Renal pelvis (tissue), 1 donor: ENCODE measurements at regions not wholly inside any gene's neighbourhood (a gene's known extent, or its start where the extent isn't known, plus 50 kb on each side); places are given as distances from the start of the nearest gene placed in this dataset.

Experiments used
- DNase-seq: peaks from one replicate; pipeline ENCODE4 v3.0.0-alpha.2; 2013

- no peak for DNase-seq
Measured at GRCh38 chr11:19368726-19369375, 128.1 kb upstream of the E2F8 start.

DNA sequence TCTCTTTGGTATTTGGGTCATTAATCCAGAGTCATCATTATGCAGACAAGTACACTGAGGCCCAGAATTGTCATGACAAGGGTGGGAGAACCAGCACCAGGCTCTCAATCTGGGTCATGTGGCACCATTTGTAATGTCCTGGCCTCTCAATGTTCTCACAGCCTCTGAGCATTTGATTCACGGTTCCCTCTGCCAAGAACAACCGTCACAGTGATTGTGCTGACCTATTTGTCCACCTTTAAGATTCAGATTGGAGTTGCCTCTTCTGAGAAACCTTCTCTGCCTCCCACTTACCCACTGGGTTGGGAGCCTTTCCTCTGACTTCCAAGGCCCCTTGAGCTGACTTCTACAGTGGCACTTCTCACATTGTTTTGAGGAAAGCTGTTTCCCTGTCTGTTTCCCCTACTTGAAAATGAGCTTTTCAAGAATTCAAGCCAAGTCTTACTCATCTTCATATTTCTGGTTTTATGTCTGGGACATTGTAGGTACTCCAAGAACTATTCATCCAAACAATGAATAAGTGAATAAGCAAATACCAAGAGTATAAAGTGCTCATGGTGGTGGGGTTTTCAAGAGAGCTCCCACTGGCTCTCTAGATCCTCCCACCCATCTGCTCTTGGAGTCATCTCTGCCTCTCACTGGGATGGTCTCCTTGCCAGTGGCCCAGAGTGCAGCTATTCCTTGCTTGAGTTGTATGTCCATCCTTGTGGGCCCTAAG, 126.4 kb upstream of the E2F8 start:
- no peak for DNase-seq

DNA sequence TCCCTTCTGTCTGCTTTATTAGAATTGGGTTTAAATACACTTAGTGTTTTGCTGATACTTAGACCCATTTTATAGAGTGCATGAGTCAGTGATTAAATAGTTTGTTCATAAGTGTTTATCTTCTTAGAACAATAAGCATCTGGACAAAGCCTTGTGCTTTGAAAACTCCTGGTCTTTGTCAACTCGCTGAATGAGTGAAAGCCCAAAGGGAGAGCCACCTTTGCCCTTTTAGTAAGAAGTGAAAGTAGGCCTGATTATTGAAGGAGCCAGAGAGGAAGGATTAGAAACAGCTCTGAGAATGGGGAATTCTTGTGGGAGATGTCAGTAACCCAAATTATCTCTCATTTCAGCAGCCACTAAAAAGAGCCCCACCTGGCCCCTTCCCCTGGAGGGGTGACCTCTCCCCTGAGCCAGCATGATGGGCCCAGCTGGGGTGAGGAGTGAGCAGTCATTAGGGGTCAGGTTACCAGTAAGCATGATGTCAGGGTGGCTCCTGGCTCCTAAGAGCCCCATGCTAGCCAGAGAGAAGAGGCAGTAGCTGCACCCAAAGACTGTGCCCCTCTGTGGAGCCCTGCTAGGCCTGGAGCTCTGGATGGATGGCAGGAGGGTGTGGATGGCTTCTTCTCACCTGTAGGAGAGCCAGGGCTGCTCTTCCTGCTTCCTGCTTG, 125.1 kb upstream of the E2F8 start:
- DNase-seq, result no peak

DNA sequence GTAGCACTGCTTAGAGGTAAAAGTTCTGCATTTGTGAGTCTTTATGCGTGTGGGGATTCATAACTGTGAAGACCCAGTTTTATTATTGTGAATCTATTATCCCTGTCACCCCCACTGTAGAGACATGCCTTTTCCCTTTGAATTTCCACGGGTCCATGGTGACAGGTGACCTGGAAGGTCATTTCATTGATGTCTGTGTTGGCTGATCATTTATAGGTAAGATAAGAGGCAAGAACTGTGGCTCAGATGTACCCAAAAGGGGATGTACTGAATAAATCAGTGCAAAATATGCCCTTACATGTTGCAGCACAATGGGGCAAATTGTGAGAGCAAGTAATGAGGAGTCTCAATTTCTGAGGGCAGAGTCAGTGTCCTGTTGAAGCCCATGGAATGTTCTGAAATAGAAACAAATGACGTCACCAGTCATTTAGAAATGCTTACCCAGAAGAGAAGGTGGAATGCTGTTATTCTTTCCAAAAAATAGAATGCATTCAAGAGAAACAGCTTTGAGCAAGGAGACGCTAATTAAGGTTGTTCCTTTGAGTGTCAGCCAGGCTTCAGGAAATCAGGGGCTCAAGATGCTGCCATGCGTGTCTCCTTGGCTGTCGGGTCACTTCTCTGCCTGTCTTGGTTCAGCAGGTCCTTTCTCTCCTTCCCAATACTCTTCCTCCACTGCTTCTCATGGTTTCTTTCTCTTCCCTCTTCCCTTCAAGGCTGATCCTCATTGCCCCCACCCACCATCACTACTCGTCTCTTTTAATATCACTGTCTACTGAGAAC, 118.7 kb upstream of the E2F8 start:
- no peak for DNase-seq

- no peak for DNase-seq
Measured at GRCh38 chr11:19357943-19358342, 117.2 kb upstream of the E2F8 start.

DNA sequence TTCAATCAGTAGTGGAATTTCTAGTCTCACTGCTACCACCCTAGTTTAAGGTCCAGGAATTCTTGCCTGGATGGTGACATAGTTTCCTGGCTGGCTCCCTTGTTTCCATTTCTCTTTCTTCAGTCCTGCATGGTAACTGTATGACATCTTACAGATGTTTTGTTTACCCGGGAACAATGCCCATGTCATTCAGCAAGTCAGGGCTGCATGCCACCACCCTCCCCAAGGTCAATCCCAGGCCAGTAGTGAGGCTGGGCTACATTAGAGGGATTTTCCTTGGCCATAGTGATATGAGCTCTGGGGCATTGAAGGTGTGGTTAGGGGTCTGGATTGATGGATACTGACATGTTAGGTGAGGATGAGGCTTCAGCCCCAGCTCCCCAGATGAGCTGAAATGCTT, 114.9 kb upstream of the E2F8 start:
- DNase-seq, result no peak

DNA sequence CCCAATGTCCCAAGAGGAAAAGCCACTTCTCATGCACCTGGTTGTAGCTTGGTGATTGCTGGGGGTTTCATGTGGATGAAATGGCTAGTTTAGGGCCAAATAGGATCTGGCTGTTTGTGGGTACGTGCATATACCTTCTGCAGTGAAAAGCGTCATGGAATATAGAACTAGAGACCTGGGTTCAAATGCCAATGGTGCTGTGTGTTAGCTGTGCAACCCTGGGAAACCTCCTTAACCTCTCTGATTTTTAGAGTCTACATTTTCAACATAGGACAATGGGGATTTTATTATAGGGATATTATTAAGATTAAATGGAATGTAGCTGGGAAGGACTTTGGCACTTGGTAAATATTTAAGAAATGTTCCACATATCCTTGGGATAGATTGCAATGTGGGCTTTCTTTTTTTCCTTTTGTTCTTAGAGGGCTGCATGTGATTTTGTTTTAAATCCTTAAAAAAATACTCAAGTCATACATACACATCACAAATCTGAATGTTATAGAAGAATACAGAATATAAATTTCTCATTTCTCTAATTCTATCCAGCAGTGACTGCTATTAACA, 112.6 kb upstream of the E2F8 start:
- DNase-seq, result no peak

GRCh38 chr11:19352771-19353160, 112.0 kb upstream of the E2F8 start:
- DNase-seq, result no peak

DNA sequence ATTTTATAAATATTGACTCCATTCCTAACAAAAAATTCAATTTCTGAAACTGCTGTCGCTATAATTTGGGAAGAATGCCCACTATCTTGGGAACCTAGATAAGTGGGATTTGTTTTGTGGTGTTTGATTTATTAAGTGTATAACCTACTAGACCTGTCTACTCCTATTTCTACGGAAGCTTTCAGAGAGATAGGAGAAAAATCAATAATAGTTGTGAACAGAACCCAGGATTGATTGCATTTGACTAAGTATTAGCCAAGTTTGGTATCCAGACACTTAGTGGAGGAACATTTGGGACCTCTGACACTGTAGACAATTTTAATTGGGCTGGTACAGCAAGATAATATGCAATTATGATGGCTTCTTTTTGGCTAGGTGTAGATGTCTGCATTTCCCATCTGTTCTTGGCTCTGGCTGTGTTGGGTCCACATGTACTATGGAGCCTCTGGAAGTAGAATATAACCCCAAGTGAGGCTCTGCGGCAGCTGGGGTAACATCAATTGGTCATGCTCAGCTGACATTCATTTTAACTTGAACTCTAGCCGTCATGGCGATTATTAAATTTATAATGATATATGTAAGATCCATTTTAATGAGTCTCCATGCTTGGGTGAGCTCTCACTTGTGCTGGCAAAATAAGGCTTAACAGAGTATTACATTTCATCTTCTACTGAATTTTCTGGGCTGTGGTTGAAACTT, 111.5 kb upstream of the E2F8 start:
- DNase-seq, result no peak

DNA sequence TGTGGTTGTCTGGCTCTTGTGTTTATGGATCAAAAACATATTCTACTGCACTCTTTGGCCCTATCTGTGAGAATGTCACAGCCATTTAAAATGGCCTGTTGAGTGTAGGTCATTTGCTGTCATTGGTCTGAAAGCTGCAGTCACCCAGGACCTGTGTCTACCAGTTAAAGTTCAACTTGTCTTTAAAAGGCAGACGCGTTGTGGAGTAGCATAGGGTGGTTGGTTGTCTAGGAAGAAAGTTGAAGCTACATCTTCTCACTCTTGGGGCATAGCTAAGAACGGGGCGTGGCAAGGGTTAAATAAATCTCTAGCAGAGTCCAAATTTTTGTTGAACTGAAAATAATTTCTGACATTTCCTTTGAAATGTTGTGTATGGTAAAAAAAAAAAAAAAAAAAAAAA, 110.7 kb upstream of the E2F8 start:
- DNase-seq, result no peak

GRCh38 chr11:19350160-19350559, 109.4 kb upstream of the E2F8 start:
- no peak for DNase-seq

GRCh38 chr11:19349340-19350025, 108.7 kb upstream of the E2F8 start:
- no peak for DNase-seq

GRCh38 chr11:19347911-19348310, 107.2 kb upstream of the E2F8 start:
- no peak for DNase-seq

DNA sequence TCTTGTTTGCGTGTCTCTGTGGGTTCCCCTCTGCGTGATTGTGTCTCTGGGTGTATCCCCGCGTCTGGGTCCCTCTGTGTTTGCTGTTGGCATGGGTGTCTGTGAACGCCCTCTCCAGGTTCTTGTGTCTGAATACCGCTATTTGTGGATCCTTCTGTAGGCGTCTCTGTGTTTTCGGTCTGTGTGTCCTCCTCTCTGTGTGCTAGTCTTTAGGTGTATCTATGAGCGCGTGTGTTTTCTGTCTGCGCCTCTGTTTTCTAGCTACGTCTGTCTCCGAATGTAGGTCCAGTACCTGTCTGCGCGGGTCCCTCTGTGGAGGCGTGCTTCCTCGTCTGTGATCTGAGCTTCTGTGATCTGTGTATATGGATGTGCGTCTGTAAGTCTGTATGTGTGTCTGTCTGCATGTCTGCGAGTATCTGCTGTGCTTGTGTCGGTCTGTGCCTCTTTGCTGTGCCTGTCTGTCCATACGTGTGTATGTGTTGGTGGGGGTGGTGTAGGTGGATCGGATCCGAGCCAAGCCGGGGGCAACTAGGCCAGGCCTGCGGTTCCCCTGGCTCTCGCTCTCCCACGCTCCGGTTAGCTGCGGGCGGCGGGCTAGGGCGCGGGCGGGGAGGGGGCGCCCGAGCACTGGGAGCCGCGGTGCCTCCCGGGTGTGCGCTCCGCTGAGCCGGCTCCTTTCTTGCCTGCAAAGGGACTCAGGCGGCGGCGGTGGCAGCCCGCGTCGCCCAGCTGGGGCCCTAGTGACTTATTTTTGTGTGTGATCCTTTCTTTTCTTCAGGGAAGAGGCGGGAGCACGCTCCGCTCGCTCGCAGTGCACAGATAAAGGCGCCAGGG, 105.3 kb upstream of the E2F8 start:
- DNase-seq, result no peak

DNA sequence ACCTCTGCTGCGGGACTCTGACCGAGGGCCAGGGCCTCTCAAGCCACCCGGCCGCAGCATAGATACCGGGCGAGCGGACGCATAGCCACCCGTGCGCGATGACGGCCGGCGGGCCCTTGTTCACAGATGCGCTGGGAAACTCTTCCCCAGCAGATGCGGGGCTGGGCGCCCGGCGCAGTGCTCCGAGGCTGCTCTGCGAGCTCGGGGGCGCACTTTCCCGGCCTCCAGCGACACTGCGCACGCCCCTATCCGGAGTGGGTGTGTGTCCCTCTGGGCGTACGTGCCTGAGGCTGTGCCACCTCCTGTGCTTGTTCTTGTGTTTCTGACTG, 104.7 kb upstream of the E2F8 start:
- no peak for DNase-seq

- DNase-seq, result no peak
Measured at GRCh38 chr11:19344661-19345518, 104.1 kb upstream of the E2F8 start.

- DNase-seq, result no peak
Measured at GRCh38 chr11:19342036-19342435, 101.3 kb upstream of the E2F8 start.

GRCh38 chr11:19338375-19338774, 97.6 kb upstream of the E2F8 start:
- DNase-seq, result no peak

DNA sequence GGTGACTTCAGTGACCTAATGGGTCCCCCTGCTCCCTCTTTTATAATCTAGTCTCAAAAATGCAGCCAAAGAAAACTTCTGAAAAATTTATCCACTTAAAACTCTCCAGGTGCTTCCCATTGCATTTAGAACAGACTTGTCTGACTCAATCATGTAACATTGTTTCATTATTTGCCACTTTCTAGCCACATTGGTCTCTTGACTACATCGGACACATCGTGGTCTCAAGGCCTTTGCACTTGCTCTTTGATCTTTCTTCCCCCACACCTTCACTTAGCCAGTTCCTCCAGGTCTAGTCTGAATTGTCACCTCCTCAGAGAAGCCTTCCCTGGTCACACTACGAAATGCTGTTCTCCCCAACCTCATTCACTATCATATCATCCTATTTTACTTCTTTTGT, 97.0 kb upstream of the E2F8 start:
- no peak for DNase-seq
